ENCODE measurements at regions not wholly inside any gene's neighbourhood (a gene's known extent, or its start where the extent isn't known, plus 50 kb on each side); places are given as distances from the start of the nearest gene placed in this dataset.

DNA sequence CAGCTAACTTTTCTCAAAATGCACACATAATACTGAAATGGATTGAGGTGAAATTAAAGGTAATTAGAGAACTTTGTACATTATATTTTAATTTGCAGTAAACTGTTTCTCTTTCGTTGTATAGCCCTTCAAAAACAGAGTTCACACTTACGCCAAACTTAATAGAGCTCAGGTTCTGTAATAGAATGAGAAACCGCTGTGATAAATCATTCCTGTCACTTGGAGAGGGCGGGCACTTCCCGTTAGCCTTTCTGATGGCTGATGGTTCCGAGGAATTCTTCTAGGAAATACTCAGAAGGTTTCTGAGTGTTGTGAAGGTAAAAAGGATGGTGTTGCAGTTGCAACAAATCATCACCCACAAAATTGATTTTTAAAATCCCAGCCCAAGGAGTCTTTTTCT is 155.8 kb upstream of the ALKAL2 start:
- TF ChIP-seq FOXM1 (IDR thresholded peaks at IDR 0.05; ENCODE audit: low read depth, low read length) = no peak
- no peak for TF ChIP-seq CTCF (IDR thresholded peaks at IDR 0.05 in 2 of 3, conservative IDR thresholded peaks at IDR 0.05 in 1 of 3; ENCODE audit: control insufficient read depth in 2 of 3, extremely low read depth in 1 of 3, insufficient read depth in 1 of 3, low read depth in 3 of 3, low read length in 3 of 3)
- no peak for TF ChIP-seq EGR1 (IDR thresholded peaks at IDR 0.05; ENCODE audit: borderline replicate concordance in 1 of 2, low read depth in 2 of 2, low read length in 2 of 2)
- no peak for TF ChIP-seq POLR2AphosphoS5 (IDR thresholded peaks at IDR 0.05; ENCODE audit: low read length)
- no peak for TF ChIP-seq ZNF384 (IDR thresholded peaks at IDR 0.05; ENCODE audit: borderline replicate concordance, low read depth, low read length)
- TF ChIP-seq JUNB (IDR thresholded peaks at IDR 0.05) = no peak
- TF ChIP-seq CHD4 (IDR thresholded peaks at IDR 0.05) = no peak
- TF ChIP-seq SIN3A (IDR thresholded peaks at IDR 0.05; ENCODE audit: low read depth, low read length) = no peak

Measured in GM12878 (cell line).